ACC112 (cell line): ENCODE measurements at regions not wholly inside any gene's neighbourhood (a gene's known extent, or its start where the extent isn't known, plus 50 kb on each side); places are given as distances from the start of the nearest gene placed in this dataset.

Source experiments
- H2AFZ ChIP-seq: fragments of 200-600 bp; sonication (generic); one replicate; pipeline ENCODE4 v1.6.0; 2017; ENCODE audit warnings: antibody characterized with exemption, low read length; ENCODE audit not compliant: unreplicated experiment
- H3K27ac ChIP-seq: fragments of 200-600 bp; sonication (generic); 2 replicates; pipeline ENCODE4 v1.5.1; 2014; ENCODE audit warnings: low read depth, mild to moderate bottlenecking, antibody characterized with exemption, low read length, moderate library complexity
- H3K27me3 ChIP-seq: fragments of 200-600 bp; sonication (generic); 2 replicates; pipeline ENCODE4 v1.6.1; 2014; ENCODE audit warnings: mild to moderate bottlenecking, antibody characterized with exemption, low read length, moderate library complexity, mixed read lengths; ENCODE audit not compliant: insufficient read depth
- H3K36me3 ChIP-seq: fragments of 200-600 bp; sonication (generic); 2 replicates; pipeline ENCODE4 v1.6.1; 2016; ENCODE audit warnings: mild to moderate bottlenecking, antibody characterized with exemption, low read length, moderate library complexity, mixed read lengths; ENCODE audit not compliant: insufficient read depth
- H3K4me1 ChIP-seq: fragments of 200-600 bp; sonication (generic); one replicate; pipeline ENCODE4 v1.6.1; 2016; ENCODE audit warnings: low read length, mixed read lengths; ENCODE audit not compliant: insufficient read depth, unreplicated experiment, control insufficient read depth
- H3K4me3 ChIP-seq: fragments of 200-600 bp; sonication (generic); 2 replicates; pipeline ENCODE4 v1.5.1; 2014; ENCODE audit warnings: mild to moderate bottlenecking, low read depth, low read length
- H3K79me2 ChIP-seq: fragments of 200-600 bp; sonication (generic); one replicate; pipeline ENCODE4 v1.6.0; 2016; ENCODE audit warnings: low read length; ENCODE audit not compliant: control insufficient read depth, unreplicated experiment, insufficient read depth

GRCh38 chr3:157647820-157648219, 144.6 kb upstream of the VEPH1 start:
- no peaks in the 10 kb centered on the region for H3K36me3 ChIP-seq
- H2AFZ ChIP-seq = no peak overlapping the region
- H3K27ac ChIP-seq = no peak overlapping the region
- H3K27me3 ChIP-seq = peaks cover 20% of the 10 kb centered on the region
- H3K4me1 ChIP-seq = peaks cover 4% of the 10 kb centered on the region
- H3K79me2 ChIP-seq = no peaks in the 10 kb centered on the region
- no peak overlapping the region for H3K4me3 ChIP-seq

GRCh38 chr3:157639756-157640426, 136.7 kb upstream of the VEPH1 start:
- Histone ChIP-seq H3K27ac (no peak overlapping the region), H3K79me2 (no peaks in the 10 kb centered on the region), H2AFZ (no peak overlapping the region), H3K4me3 (no peak overlapping the region), H3K36me3 (no peaks in the 10 kb centered on the region), H3K4me1 (no peaks in the 10 kb centered on the region), H3K27me3 (peaks cover 21% of the 10 kb centered on the region)

GRCh38 chr3:157637866-157638265, 134.7 kb upstream of the VEPH1 start:
- Histone ChIP-seq H3K4me3 (no peak overlapping the region), H3K27me3 (peaks cover 11% of the 10 kb centered on the region; the same call in 1 of the 2 replicates), H3K4me1 (peaks cover 8% of the 10 kb centered on the region), H3K27ac (no peak overlapping the region), H2AFZ (no peak overlapping the region), H3K36me3 (no peaks in the 10 kb centered on the region), H3K79me2 (no peaks in the 10 kb centered on the region)

- no peak overlapping the region for H3K4me3 ChIP-seq
- H3K36me3 ChIP-seq = no peaks in the 10 kb centered on the region
- H3K27ac ChIP-seq = no peak overlapping the region
- no peaks in the 10 kb centered on the region for H3K27me3 ChIP-seq
- H2AFZ ChIP-seq = no peak overlapping the region
- H3K4me1 ChIP-seq = peaks cover 8% of the 10 kb centered on the region
- H3K79me2 ChIP-seq = no peaks in the 10 kb centered on the region
These were observed 130.0 kb upstream of the VEPH1 start for GRCh38 chr3:157633241-157633640.

GRCh38 chr3:157632075-157632474, 128.9 kb upstream of the VEPH1 start:
- no peak overlapping the region for H3K4me3 ChIP-seq
- H2AFZ ChIP-seq = no peak overlapping the region
- H3K27me3 ChIP-seq = no peaks in the 10 kb centered on the region; the same call in 1 of the 2 replicates
- no peak overlapping the region for H3K27ac ChIP-seq
- H3K4me1 ChIP-seq = peaks cover 8% of the 10 kb centered on the region
- H3K36me3 ChIP-seq = no peaks in the 10 kb centered on the region
- H3K79me2 ChIP-seq = no peaks in the 10 kb centered on the region

GRCh38 chr3:157631478-157631877, 128.3 kb upstream of the VEPH1 start:
- Histone ChIP-seq H3K36me3 (no peaks in the 10 kb centered on the region), H2AFZ (no peak overlapping the region), H3K27ac (no peak overlapping the region), H3K27me3 (no peaks in the 10 kb centered on the region; the same call in 1 of the 2 replicates), H3K79me2 (no peaks in the 10 kb centered on the region), H3K4me3 (no peak overlapping the region), H3K4me1 (peaks cover 8% of the 10 kb centered on the region)

- H3K27ac ChIP-seq = no peak overlapping the region
- no peaks in the 10 kb centered on the region; the same call in 1 of the 2 replicates for H3K27me3 ChIP-seq
- H3K36me3 ChIP-seq = no peaks in the 10 kb centered on the region
- H3K79me2 ChIP-seq = no peaks in the 10 kb centered on the region
- H3K4me1 ChIP-seq = no peaks in the 10 kb centered on the region
- no peak overlapping the region for H3K4me3 ChIP-seq
- no peak overlapping the region for H2AFZ ChIP-seq
These were observed 123.6 kb upstream of the VEPH1 start for GRCh38 chr3:157626817-157627216.

- Histone ChIP-seq H3K4me1 (no peaks in the 10 kb centered on the region), H3K4me3 (no peak overlapping the region), H3K36me3 (no peaks in the 10 kb centered on the region), H2AFZ (no peak overlapping the region), H3K79me2 (no peaks in the 10 kb centered on the region), H3K27ac (no peak overlapping the region), H3K27me3 (no peaks in the 10 kb centered on the region; the same call in 1 of the 2 replicates)
These were observed 121.6 kb upstream of the VEPH1 start for GRCh38 chr3:157624801-157625200.

GRCh38 chr3:157618886-157619285, 115.7 kb upstream of the VEPH1 start:
- H3K4me3 ChIP-seq = no peak overlapping the region
- no peaks in the 10 kb centered on the region for H3K36me3 ChIP-seq
- no peak overlapping the region for H3K27ac ChIP-seq
- no peaks in the 10 kb centered on the region for H3K27me3 ChIP-seq
- H3K4me1 ChIP-seq = no peaks in the 10 kb centered on the region
- H3K79me2 ChIP-seq = no peaks in the 10 kb centered on the region
- H2AFZ ChIP-seq = no peak overlapping the region

- Histone ChIP-seq H3K79me2 (no peaks in the 10 kb centered on the region), H3K4me1 (no peaks in the 10 kb centered on the region), H3K36me3 (no peaks in the 10 kb centered on the region), H2AFZ (peak overlapping the region; percentile 88), H3K4me3 (peak overlapping the region; percentile 45; the same call in 1 of the 2 replicates), H3K27me3 (no peaks in the 10 kb centered on the region), H3K27ac (no peak overlapping the region)
These were observed 115.0 kb upstream of the VEPH1 start for GRCh38 chr3:157618075-157618760.

- H3K27ac ChIP-seq = no peak overlapping the region
- H2AFZ ChIP-seq = no peak overlapping the region
- H3K79me2 ChIP-seq = no peaks in the 10 kb centered on the region
- H3K36me3 ChIP-seq = no peaks in the 10 kb centered on the region
- no peaks in the 10 kb centered on the region for H3K4me1 ChIP-seq
- H3K4me3 ChIP-seq = no peak overlapping the region
- no peaks in the 10 kb centered on the region for H3K27me3 ChIP-seq
These were observed 111.7 kb upstream of the VEPH1 start for GRCh38 chr3:157614896-157615295.
